CD4-positive, alpha-beta T cell treated with Interleukin-1 beta for 1 hour (primary cell): ENCODE measurements at regions not wholly inside any gene's neighbourhood (a gene's known extent, or its start where the extent isn't known, plus 50 kb on each side); places are given as distances from the start of the nearest gene placed in this dataset.
"Not testable (repeated sequence)": the region's sequence is repeated elsewhere in the genome, so short reads cannot be mapped to it uniquely, and the experiment has no call there.

Experiments used
- DNase-seq, 2 donors: peaks; one replicate each; pipeline ENCODE4 v3.0.0-alpha.2; 2020 to 2022

- no peak for DNase-seq
Measured at GRCh38 chr7:13106513-13106912, 419.1 kb downstream of the ARL4A start.

DNA sequence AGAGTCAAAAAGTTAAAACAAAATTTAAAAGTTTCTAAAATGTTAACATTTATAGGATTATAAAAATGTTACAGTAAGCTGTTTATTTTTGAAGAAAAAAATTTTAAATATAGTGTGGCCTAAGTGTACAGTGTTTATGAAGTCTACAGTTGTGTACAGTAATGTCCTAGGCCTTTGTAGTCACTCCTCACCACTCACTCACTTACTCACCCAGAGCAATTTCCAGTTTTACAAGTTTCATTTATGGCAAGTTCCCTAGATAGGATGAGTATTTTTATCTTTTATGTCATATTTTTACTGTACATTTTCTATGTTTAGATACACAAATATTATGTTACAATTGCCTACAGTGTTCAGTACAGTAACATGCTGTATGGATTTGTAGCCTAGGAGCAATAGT lies 419.9 kb downstream of the ARL4A start:
- no peak for DNase-seq

GRCh38 chr7:13108061-13108460 lies 420.6 kb downstream of the ARL4A start:
- DNase-seq, result no peak

DNA sequence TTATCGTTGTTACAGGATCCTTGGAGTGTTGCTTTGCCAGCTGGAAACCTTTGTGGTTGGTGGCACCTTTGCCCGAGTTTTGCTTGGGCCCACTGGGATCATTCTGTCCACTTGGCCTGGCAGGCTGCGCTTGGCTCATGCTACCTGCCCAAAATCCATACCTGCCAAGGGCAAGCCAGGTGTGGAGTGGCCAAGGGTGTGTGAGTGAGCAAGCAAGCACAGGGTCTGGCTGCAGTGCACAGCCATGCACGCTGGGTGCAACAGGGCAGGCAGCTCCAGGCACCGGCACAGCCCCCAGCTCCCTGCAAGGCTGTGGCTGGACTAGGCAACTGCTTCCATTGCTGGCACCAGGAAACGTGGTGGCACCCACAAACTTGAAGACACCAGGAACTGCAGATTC lies 421.8 kb downstream of the ARL4A start:
- no peak for DNase-seq

- DNase-seq, result no peak
Measured at GRCh38 chr7:13110107-13110506, 422.7 kb downstream of the ARL4A start.

DNA sequence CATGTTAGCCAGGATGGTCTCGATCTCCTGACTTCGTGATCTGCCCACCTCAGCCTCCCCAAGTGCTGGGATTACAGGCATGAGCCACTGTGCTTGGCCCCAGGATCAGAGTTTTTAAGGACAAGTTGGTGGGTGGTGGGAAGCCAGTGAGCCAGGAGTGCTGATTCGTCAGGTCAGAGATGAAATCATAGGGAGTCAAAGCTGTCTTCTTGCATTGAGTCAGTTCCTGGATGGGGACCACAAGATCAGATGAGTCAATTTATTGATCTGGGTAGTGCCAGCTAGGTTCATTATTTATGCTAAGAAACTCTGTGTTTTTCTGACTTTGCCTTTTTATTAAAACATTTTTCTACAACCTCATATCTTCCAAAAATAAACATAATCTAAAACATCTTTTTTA lies 423.8 kb downstream of the ARL4A start:
- DNase-seq, result no peak

DNA sequence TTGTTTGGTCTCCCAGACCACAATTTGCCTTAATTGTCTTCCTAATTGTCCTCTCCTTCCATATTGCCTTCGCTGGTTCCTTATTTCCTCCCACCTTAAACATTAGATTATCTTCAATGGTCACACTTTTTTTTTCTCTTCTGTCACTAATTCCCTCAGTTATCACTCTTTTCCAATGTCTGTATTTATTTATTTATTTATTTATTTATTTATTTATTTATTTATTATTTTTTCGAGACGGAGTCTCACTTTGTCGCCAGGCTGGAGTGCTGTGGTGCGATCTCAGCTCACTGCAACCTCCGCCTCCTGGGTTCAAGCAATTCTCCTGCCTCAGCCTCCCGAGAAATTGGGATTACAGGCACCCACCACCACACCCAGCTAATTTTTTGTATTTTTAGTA lies 426.8 kb downstream of the ARL4A start:
- not testable (repeated sequence) for DNase-seq

GRCh38 chr7:13115157-13115772 lies 427.8 kb downstream of the ARL4A start:
- DNase-seq, result no peak

DNA sequence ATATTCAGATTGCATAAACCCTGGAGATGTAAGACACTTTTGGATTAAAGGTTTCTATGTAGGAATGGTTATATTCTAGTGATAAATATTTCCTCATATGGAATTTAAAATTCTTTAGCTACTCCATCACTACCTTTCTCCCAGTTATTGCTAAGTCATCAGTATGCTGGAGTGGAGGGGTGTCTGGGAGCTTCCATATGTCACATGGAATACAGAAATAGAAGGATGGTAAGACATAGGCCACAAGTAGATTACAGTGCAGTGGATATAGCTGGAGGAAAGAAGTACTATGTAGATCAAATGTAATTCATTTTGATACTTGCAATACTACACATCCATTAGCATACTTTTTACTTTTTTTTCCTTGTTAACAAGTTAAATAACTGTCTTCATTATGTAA lies 428.4 kb downstream of the ARL4A start:
- DNase-seq, result no peak

DNA sequence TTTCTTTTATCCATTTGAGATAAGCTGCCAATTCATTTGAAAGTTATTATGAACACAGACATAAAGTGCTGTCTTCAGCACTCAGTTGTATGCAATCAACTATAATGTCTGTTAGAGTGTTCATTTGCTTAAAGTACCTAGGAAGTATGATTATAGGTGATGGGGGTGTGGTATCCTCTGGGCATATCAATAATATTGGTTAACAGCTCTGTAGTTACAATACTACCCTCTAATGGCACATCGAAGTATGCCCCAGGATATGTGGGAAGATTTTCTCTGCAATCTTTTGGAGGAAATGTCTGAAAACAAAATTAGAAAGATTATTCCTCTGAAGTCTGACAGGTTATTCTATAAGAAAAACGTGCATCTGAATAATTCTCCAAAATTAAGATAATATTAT lies 429.7 kb downstream of the ARL4A start:
- no peak for DNase-seq

- no peak for DNase-seq
Measured at GRCh38 chr7:13117592-13117991, 430.2 kb downstream of the ARL4A start.

DNA sequence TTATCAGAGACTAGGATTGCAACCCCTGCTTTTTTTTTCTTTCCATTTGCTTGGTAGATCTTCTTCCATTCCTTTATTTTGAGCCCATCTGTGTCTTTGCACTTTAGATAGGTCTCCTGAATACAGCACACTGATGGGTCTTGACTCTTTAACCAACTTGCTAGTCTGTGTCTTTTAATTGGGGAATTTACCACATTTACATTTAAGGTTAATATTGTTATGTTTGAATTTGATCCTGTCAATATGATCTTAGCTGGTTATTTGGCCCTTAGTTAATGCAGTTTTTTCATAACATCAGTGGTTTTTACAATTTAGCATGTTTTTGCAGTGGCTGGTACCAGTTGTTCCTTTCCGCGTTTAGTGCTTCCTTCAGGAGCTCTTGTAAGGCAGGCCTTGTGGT lies 437.2 kb downstream of the ARL4A start:
- DNase-seq, result not testable (repeated sequence)

DNA sequence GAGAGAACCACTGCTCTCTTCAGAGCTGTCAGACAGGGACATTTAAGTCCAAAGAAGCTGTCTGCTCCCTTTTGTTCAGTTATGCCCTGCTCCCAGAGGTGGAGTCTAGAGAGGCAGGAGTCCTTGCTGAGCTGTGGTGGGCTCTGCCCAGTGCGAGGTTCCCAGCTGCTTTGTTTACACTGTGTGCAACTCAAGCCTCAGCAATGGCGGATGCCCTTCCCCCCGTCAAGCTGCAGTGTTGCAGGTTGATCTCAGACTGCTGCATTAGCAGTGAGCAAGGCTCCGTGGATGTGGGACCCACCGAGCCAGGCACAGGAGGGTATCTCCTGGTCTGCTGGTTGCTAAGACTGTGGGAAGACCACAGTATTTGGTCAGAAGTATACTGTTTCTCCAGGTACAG lies 438.9 kb downstream of the ARL4A start:
- DNase-seq, result no peak

GRCh38 chr7:13130321-13130720 lies 442.9 kb downstream of the ARL4A start:
- no peak for DNase-seq

GRCh38 chr7:13130906-13131305 lies 443.5 kb downstream of the ARL4A start:
- not testable (repeated sequence) for DNase-seq

- DNase-seq, result no peak
Measured at GRCh38 chr7:13132314-13132713, 444.9 kb downstream of the ARL4A start.

DNA sequence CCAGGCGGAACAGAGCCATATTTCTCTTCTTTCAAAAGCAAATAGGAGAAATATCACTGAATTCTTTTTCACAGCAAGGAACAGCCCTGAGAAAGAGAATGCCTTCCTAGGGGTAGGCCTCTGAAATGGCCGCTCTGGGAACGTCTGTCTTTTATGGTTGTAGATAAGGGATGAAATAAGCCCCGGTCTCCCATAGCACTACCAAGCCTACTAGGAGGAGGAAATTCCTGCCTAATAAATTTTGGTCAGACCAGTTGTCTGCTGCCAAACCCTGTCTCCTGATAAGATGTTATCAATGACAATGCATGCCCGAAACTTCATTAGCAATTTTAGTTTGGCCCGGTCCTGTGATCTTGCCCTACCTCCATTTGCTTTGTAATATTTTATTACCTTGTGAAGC lies 448.9 kb downstream of the ARL4A start:
- not testable (repeated sequence) for DNase-seq

DNA sequence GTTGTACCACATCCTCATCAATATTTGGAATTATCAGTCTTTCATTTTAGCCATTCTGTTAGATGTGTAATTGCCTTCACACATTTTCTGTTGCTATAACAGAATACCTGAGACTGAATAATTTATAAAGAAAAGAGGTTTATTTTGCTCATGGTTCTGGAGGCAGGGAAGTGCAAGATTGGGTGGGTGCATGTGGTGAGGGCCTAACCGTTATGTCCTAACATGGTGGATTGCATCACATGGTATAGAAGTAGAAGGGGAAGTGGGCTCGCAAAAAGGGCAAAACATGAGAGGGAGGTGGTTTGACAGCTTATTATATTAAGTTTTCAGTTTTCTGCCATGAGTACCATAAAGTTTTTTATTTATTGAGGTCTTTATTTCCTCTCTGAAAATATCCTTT lies 452.0 kb downstream of the ARL4A start:
- no peak for DNase-seq

- DNase-seq, result no peak
Measured at GRCh38 chr7:13144673-13145072, 457.2 kb downstream of the ARL4A start.

DNA sequence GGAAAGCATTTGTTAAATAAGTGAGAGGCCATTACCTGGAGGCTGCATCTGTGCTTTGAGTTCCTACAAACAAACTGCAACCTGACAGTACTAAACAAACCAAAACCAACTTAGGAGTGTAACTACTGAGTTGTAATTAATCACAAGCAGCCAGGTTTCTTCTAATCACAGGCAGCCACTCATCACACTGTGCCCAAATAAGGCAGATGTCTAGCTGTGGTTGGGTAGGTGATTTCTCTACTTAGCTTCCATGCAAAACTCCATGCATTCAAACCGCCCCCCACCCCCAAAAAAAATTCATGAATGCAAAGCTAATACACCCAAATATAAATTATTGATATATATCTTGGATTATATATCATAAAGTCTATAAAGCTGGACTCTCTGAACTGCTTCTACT lies 461.1 kb downstream of the ARL4A start:
- no peak for DNase-seq

DNA sequence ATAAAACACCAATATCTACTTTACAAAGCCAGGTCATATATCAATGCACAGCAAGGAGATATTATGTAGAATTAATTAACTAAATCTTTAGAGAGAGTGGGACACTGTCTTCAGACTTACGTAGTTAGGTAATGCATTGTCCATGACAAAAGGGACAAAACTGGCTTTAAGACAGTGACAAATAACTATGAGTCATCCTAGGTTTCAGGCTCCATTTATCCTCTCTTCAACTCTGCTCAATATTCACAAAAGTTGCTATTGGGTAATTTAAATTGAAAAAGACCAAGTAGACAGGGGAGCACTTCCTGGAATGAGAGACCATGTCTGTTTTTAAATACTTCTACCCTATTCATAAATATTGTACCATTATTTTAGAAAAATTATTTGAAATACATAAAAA lies 464.5 kb downstream of the ARL4A start:
- DNase-seq, result no peak

DNA sequence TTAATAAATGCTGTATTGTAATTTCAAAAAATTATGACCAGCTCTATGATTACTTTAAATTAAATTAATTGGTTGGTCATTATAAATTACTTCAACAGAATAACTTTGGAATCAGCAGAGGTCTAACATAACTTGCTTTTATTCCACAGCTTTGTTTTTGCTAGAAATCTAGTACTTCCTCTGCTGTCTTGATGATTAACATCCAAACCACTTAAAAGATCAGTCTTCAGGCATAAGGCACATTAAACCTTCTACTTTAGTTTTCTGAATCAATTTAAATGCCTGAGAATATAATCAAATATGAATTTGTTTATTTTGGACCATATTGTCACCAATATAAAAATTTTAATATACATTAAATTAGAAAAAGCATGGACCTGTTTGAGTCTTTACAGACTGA lies 465.3 kb downstream of the ARL4A start:
- no peak for DNase-seq

GRCh38 chr7:13153266-13153665 lies 465.8 kb downstream of the ARL4A start:
- DNase-seq, result no peak

DNA sequence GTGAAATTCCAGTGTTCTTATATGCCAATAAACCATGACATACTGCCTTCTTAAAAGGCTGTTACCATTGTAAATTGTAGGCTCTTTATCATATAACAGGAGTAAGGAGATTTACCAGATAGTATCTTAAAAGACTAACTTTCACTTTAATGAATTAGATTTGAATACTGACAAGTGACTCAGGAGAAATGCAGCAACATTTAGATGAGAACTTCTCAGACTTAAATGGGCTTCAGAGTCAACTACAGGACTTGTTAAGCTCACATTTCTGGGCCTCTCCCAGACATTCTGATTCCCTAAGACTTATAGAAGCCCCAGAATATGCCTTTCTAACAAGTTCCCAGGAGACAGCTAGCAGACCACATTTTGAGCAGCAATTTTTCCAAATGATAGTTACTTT lies 466.3 kb downstream of the ARL4A start:
- DNase-seq, result no peak

DNA sequence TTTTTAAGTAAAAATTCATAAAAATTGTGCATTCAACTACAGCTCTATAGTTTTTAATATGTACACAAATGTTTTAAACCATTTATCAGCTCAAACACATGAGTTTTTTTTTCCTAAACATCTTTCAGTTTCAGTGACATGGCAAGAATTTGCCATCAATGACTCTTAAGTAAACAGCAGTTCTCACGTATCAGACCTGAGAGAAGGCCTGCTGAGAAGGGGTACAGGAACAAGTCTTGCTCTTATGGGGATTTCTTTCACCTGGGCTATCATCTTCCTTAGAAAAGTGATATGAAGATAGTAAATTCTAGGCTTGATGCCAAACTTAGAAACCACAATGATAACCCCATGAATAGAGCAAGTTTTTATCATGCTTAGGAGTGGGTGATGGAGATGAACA lies 467.8 kb downstream of the ARL4A start:
- DNase-seq, result no peak

GRCh38 chr7:13159003-13159402 lies 471.6 kb downstream of the ARL4A start:
- no peak for DNase-seq
